ENCODE measurements at regions not wholly inside any gene's neighbourhood (a gene's known extent, or its start where the extent isn't known, plus 50 kb on each side); places are given as distances from the start of the nearest gene placed in this dataset.

DNA sequence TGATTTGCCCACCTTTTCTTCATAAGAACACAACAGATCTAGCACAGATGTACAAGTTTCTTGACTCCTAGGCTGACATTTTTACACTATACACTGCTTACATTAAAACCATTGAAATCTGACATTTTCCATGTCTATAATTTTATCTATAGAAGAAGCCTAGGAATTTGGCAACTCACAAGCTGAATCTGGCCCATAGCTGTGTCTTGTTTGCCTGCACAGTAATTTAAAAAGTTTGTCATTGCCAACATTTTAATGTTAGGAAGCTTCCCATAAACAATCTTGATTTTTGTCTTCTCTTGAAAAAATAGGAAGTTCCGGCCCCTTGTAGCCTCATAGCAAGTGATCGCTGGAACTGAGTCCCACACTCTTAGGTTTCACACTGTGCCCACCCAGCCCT is 394.6 kb upstream of the AZI2 start:
- DNase-seq, result no peak

DNA sequence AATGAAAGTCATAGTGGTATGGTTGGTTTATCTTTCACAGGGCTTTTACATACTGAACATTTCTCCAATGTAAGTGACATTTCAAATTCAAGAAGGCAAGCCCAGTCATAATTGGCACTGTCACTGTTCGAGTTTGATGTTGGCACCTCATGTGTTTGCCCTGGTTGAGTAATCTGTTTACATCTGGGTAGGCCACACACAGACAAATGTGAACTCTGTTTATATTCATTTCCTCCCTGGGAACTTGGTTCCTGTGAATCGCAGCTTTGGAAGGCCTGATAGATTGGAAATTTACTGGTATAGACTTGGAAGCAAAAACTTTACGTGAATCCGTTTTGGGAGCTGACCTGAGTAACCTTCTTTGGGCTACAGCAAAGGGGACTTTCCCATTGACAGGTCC is 395.2 kb upstream of the AZI2 start:
- no peak for DNase-seq

DNA sequence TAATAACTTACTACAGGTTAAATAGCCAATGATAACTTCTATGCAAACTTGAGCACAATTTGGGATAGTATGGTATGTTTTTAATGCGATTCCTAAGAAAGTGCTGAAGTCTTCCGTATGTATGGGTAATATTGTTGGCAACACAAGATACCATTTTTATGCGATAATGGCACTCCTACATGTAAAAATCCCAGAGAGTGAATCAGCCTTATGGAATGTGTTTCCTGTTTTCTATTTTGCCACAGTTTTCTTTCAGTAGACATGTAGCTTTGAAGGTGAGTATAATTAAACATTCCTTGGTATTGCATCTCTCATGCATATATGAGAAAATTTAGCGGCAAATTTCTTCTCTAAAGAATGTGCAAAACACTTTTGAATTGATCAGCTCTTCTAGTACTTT is 396.8 kb upstream of the AZI2 start:
- DNase-seq, result no peak

DNA sequence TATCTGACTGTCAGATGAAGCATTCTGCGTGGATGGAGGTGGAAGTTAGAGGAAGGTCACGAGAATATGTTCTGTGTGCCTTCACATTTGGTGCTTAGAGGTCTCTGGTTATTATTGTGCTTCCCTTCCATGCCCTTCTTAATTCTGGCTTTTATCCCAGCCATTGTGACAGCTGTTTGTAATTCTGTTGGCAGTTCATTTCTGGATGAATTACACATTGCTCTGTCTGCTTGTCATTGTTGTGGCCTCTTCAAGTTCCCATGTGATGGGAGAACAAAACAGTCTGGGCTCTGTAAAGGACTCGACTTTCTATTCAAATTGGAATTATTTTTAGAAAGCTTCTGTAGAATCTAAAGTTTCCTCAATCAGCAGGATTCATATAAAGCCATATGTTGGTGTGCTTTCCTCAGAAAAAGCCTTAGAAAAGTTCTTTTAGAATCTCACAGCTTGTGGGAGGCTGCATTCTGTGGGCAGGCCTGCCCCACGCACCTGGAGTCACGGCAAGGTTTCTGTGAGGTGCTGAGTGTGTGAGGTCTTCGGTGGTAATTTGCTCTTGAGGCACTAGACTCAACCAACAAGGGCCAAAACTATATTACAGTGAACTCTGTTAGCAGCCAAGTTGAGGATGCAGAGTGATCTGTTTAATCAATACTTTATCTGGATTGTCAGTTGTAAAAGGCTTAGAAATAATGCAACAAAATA is 397.4 kb upstream of the AZI2 start:
- peak in 1 of 2 donors; percentile 28 for DNase-seq

DNA sequence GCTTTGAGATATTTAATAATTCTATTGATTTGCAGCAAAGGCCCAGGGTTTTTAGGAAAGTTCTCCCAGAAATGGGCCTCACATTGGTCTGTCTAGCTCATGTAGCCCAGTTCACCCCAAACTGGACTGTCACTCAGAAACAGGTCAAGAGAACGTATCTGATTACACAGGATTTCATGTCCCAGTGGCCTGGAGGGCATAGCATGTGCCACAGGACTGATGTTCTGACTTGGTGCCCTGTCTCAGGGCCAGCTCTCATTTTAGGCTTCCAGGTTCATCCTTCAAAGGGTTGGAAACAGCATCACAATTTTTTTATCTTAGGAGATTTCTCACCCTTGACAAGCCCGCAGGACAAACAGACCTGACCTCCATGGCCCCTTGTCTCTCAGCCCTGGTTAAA is 398.4 kb upstream of the AZI2 start:
- no peak for DNase-seq

DNA sequence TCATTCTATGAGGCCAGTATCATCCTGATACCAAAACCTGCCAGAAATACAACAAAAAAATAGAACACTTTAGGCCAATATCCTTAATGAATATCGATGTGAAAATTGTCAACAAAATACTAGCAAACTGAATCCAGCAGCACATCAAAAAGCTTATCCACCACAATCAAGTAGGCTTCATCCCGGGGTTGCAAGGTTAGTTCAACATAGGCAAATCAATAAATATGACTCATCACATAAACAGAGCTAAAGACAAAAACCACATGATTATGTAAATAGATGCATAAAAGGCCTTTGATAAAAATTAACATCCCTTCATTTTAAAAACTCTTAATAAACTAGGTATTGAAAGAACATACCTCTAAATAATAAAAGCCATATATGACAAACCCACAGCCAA is 403.2 kb upstream of the AZI2 start:
- DNase-seq, result no peak

DNA sequence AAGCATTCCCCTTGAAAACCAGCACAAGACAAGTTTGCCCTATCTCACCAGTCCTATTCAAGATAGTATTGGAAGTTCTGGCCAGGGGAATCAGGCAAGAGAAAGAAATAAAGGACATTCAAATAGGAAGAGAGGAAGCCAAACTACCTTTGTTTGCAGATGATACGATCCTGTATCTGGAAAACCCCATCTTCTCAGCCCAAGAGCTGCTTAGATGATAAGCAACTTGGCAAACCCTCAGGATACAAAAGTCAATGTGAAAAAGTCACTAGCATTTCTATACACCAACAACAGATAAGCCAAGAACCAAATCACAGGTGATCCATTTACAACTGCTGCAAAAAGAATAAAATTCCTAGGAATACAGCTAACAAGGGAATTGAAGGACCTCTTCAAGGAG is 403.7 kb upstream of the AZI2 start:
- no peak for DNase-seq

DNA sequence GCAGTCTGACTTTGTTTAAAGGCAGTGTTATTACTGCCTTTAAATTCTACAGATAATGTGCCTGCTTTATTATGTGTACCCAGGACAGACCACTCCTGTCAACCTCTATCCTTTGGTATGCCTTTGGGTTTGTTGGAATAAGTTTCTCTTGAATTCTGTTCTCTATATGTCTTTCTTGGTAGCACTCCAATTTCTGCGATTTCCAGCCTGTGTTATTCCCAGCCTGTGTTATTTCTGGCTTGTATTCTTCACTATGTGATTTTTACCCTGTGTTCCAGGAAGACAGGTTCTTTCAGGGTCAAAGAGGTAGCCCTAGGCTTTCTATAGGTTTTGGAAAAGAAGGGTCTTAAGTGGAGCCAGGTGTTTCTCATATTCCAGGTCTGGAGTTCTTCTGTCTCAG is 407.4 kb upstream of the AZI2 start:
- DNase-seq, result no peak

DNA sequence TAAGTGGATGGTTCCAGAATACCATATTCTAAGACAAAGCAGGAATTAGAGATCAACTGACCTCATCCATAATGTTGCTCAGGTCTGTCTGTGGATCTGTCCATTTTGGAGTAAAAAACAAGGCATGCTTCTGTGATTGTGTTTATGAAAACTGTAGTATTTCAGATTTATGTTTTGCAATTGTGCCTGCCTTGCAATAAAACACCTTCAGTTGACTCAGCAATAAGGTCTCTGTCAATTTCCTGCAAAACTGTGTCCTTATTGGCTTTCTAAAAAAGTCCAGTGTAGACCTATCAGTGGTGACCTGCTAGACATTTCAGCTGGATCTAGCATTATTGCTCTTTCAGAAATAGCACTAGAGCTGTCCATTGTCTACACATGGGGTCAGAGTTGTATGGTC is 409.5 kb upstream of the AZI2 start:
- no peak for DNase-seq

DNA sequence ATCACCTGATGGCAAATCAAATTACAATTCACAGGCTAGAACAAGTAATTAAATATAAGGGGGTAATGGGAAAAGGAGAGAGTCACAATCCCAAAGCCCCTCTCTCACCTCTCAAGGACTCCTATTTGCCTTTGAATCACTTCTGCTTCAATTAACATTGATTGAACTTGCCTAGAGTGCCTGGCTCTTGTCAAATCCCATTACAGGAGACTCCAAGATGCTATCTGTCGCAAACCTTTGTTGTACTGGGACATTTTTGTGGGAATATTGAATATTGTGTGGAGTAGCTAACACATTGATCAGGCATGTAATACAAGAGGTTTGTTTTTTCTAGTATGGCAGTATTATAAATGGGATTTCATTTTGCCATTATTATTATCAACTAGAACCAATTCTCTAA is 412.8 kb upstream of the AZI2 start:
- no peak for DNase-seq

DNA sequence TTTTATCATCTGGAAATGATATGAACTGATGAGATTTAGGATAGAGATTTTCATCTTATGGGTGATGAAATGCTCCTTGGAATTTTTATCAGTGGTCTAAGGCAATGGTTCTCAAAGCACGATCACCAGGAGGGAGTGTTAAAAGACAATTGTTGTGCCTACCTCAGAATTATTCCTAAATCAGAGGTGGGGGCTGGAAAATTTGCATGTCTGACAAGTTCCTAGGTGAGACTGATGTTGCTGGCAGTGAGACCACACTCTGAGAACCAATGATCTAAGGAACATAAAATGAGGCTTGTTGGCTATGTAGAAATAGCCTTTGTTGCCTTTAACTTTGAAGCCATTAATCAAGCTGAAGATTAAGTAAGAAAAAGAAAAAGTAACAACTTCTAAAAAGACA is 416.6 kb upstream of the AZI2 start:
- no peak for DNase-seq

DNA sequence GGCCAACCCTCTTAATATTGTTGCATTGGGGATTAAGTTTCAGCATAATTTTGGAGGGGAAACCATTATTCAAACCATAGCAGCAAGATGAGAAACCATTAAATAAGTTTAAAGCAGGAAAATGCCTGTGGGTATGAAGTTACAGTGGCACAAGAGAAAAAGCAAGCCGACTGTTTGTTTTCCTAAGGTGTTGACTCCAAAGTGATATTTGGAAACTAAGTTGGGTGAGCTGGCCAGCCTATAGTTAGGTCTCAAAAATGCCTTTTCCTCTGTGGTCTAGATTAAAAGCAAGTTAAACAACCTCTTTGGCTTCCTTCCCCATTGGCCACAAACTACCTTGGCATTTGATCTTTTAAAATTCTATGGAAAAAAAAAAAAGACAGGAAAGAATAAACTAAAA is 419.8 kb upstream of the AZI2 start:
- DNase-seq, result no peak

DNA sequence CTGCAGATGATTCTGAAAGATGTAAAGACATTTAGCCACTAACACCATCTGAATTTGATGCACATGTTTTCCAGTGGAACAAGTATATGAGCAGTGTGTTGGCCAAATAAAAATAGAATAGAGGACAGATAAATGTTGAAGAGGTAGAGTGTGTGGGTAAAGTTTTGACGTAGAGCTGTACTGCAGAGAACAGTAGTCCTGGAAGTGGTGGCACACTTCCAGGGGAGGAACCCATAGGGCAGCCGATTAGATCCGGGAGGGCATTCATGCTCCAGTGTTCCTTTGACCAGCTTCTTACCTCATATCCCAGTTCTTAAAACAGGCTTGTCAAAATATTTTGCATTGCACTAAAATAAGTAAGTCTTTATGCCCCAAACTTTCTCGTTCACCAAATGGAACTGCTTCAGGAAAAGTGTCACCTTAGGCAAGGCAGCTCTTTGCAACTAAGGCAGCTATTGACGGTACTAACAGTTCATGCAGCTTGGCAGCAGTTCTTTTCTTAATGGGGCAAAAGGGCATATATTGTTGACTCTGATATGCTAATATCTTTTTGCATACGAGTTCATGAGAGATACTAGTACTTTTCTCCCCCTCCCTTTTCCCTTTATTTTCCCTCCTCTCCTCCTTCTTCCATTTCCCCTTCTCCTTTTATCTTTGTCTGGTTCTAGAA is 429.3 kb upstream of the AZI2 start:
- DNase-seq, result no peak

DNA sequence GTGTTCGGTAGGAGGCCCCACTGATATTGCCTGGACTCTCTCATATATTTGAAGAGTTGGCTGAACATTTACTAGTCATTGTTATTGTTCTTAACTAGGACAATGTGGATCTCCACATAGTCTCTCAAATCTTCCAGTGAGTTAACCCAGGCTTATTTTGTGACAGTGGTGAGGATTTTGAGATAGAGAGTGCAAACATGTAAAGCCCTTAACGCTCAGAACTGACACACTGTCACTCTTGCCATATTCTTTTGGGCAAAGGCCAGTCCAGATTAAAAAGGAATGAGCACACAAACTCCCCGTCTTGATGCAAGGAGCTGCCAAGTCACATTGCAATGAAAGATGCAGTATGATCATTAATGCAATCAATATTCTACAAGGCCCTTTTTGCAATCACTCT is 431.9 kb upstream of the AZI2 start:
- no peak for DNase-seq

DNA sequence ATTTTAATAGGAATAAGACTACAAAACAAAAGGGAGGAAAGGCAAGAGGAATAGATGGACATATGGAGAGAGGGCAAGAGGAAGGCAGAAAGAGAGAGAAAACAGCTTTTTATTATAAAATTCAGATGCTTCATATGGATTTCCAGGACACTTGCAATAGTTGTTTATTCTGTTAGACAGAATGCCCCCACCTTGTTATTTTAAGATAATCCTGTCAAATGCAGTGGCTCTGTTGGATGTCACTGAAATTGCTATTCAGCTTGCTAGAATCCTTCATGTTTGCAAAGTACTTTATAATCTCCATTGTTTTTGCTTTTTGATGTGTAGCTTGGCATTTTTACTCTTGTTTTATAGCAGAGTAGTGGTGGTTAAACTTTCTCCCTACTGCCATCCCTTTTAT is 432.4 kb upstream of the AZI2 start:
- no peak for DNase-seq

DNA sequence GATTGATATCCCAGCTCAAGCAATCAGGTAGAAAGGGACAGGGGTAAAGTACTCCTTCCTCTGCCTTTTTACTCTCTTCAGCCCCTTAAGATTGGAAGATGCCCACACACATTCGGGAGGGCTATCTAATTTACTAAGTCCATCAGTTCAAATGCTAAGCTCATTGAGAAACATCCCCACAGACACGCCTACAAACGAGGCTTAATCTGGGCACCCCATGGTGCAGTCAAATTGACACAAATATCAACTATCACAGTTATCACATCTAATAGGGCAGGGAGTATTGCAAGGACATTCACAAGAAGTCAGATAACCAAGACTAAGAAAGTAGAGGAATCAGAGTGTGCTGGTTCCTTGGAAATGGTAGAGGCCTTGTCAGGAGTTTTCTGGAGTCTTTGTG is 437.8 kb upstream of the AZI2 start:
- no peak for DNase-seq

DNA sequence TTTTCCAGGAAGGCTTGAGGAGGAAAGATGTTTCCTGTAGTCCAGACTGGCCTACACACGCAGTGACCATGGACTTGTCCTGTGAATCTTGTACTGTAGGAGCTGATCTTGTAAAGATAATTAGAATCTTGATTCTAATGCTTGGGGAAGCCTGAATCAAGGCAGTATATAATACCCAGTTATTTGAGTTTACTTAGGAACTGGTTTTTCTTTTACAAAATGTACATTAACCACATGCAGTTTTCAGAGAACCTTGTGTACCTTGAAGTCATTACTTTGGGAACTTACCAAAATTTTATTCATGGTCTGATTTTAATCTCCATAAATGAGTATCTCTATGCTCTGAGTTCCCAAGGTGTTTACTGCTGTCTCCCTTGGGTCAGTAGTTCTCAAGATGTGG is 439.9 kb upstream of the AZI2 start:
- no peak for DNase-seq

DNA sequence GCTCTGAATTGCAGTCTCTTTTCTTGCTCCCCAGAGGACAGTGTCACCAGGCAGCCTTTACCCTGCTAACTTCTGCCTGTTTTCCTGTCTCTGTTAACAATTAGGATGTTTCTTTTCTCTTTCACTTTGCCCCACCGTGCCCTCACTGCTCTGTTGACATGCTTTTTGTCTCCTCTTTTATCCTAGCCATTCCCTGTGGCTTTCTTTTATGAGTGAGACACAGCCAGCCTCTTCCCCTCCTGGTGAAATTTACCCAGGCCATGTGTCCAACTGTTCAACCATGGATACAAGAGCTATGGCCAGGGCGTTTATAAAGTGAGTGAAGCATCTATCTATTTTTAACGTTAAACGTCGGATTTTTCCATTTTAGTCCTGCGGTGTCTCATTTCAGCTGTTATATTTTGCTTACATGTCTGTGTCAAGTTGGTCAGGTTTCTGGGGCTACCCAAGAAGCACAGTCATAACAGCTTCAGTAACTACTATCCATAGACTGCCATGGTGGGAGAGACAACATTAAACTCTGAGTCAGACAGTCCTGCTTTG is 443.2 kb upstream of the AZI2 start:
- no peak for DNase-seq

DNA sequence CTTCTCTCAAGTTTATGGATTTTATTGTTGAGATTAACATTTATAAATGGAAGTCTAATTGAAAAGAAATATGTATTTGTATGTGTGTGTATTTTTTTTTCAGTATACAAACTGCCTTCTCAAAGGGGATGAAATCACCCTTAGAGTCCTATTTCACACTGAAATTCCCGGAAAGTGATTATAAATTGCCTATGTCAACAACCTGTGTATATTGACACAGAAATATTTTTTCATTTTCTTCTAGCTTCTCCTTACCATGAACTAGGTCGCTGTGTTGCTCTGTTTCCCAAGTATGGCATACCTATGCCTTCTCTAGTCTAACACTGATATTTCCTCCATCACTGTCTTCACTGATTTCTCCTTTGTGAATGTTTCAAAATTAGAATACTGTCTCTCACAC is 444.0 kb upstream of the AZI2 start:
- no peak for DNase-seq

DNA sequence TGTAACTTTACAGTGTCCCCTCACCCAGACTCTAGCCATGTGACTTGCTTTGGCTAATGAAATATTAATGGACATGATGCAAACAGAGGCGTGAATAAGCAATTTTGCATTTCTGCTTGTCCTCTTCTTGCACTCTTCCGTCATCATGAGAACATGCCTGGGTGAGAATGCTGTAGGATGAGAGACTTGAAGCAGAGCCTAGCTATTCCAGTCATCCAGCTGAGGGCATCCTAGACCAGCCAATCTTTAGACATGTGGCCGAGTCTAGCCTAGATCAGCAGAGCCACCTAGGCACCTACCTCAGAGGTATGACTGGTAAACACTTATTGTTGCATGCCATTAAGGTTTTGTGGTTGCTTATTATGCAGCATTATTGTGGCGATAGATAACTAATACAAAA is 450.5 kb upstream of the AZI2 start:
- no peak for DNase-seq

DNA sequence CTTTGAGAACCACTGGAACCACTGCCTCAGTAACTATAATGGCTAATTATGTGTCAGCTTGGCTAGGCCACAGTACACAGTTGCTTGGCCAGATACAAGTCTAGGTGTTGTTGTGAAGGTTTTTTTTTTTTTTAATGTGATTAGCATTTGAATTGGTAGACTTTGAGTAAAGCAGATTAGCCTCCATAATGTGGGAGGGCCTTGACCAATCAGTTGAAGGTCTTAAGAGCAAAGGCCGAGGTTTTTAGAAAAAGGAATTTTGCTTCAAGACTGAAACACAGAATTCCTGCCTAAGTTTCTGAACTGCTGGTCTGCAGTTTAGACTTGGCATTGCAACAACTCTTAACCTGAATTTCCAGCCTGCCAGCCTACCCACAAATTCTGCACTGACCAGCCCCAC is 451.6 kb upstream of the AZI2 start:
- no peak for DNase-seq

DNA sequence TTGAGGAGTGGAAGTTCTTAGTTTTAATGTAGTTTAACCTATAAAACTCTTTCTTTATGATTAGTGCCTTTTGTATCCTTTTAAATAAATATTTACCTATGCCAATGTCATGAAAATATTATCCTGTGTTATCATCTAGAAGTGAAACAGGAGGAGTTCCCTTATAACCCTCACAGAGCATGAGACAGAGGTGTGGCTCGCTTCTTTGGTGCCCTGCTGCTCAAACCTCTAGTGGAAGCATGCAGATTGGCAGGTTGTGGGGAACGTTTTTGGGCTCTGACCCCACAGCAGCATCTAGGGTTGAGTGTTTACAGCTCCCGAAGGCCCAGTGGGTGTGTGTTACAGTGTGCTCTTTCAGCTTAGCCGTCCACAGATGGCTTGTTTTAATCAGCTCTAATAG is 459.4 kb upstream of the AZI2 start:
- DNase-seq, result no peak

DNA sequence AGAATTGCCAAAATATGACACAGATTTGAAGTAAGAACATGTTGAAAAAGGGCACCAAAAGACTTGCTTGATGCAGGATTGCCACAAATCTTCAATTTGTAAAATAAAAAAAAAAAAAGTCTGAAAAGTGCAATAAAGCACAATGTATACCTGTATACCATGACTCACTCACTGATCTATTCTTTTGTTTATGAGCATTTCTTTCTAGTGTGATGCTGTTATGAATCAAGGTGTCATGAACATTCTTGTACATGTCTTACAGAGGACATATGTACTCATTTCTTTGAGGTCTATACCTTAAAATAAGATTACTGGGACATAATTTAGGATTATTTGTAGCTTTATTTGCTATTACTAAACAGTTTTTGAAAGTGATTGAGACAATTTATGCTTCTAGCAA is 464.9 kb upstream of the RBMS3 start:
- DNase-seq, result no peak

DNA sequence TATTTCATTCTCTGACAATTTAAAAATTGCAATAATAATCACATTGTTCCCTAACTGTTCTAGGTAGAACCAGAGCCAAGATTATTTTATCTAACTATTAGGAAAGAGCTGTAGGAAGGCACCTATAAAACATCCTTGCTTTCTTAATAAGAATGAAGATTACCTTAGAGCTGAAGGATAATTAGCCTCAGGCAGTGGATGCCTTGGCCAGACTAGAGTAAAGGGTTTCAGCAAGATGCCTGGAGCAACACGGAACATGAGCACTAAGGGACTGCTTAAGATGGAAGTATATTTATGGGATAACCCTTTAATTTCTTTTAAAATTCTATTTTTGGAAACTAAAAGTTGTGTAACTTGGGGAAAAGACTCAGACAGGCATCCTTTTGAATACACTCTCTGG is 456.6 kb upstream of the RBMS3 start:
- no peak for DNase-seq

DNA sequence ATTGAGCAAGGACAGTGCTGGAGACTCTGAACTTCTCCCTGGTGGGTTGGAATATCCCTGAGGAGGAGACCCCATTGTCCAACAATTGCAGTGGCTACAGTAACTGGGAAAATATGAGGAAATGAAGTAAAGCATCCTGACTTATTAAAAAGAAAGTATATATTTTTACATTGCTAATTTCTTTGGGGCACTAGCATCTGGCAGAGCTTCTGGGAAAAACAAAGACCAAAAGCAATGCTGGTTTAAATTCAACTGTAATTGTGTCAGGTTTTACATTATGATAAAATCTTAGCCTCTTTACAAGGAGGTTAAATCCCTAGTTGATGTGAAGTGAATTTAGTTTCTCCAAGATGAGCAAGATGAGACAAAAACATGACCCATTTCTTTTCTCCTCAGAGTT is 454.0 kb upstream of the RBMS3 start:
- no peak for DNase-seq
